HS-5 (cell line): ENCODE measurements at regions not wholly inside any gene's neighbourhood (a gene's known extent, or its start where the extent isn't known, plus 50 kb on each side); places are given as distances from the start of the nearest gene placed in this dataset.
"Not testable (repeated sequence)": the region's sequence is repeated elsewhere in the genome, so short reads cannot be mapped to it uniquely, and the experiment has no call there.

Experiments used
- DNase-seq: peaks from one replicate; pipeline ENCODE4 v3.0.0-alpha.2; 2012; ENCODE audit warnings: low read depth

DNA sequence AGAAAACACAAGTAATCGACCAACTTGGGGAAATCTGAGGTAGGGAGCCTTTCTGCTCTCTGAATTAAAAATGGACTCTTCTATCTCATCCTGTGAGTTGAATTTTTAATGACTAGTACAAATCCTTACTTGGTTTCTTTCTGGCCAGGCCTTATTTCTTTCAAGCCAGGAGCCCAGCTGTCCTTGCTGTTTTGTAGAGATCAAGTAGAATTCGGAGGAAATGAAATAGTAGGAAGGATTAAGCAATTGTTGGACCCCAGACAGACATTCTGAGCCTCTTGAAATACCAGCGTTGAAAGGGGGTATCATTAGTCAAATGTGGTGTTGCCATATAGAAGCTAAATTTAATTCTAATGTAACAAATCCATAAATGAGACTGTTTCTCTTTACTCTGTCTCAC lies 53.7 kb upstream of the SMIM15 start:
- DNase-seq = no peak

DNA sequence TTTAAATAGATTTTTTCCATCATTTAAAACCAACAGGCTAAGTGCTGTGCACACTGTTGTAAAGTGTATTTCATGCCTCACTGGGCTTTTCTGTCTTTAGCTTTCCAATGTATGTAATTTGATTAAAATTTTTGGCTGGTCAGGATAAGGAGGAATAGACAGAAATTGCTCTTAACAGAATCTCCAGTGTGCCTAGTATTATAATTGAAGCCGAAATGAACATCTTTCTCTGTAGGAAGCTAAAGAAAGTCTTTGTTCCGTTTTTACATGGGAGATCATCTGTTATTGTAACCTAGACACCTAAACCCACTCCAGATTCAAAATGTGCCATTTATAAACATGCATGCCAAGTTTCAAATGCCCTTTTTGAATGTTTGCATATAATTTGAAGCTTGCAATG lies 54.5 kb upstream of the SMIM15 start:
- no peak for DNase-seq

DNA sequence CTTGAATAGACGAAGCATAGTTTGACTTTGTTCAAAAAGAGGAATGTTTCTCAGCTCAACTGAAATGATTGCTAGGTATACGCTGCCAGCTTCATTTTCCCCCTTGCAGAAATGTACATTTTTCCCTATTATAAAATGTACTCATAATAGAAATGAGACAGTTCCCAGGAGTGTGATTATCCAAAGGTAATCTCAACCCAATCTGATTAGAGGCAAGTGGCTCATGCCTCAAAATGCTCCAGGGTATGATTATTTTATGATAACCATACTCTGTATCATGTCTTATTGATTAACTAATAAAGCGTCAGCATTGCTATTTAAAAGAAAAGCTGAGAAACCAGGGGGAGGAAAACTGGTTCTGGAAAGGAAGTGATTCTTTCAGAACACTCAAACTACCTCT lies 54.9 kb upstream of the SMIM15 start:
- DNase-seq = no peak

DNA sequence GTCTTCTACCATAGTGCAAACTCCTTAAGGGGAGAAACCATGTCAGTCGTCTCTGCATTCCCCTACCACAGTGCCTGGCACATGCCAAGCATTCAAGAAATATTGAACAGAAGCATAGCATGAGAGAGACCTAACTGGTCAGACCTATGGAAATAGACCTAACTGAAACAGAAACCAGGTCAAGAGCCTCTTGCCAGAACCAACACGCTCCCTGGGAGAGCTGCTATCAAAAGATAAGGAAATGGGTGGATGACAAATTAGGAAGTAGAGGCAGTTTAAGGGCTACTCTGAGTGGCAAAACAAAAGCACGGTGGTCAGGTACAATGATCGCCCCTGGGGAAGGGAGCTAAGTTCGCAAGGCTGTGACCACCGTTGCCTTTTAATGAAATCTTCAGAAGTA lies 66.0 kb upstream of the SMIM15 start:
- no peak for DNase-seq

DNA sequence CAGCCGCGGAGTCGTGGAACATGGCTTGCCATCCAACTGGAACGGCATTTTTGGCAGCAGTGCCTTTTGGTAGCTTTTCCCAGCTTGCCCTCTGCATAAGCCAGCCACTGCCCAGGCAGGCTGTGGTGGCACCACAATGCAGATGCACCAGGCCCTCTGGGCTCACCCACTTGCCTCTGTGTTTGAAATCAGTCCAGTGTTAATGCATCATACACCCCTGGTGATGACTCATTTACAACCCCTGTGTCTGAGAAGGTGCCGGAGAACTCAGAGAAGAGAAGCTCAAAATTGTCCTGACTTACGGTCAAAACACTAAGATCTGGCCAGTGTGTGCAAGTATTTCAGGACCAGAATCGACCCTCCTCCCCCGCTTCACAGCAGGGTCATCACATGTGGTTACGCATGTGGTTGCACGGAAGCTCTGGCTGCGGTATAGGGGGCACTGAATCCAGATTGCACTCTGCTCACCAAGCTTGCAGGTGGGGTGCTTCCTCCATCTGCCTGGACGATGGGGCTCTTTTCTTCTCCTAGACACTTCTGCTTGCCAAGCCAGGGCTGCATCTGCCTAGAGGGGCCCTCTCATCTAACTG lies 66.5 kb upstream of the SMIM15 start:
- DNase-seq = no peak

DNA sequence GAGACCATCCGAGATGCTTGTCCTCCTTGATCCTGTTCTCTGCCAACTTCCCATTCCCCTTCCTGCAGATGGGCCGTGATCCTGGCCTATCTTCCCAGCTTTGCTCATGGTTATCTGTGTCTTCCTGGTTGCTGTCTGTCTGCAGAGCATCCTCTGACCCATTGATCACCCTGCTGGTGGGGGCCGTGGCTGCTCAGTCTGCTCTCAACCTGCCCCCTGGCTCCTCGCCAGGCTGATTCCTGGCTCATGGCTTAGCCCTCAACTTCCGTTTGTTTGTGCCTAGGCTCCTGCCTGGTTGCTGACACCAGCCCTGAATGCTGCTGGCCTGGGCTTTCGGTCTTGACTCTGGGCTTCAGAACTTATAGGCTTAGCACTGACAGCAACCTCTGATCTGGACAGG lies 67.1 kb upstream of the SMIM15 start:
- DNase-seq = no peak

DNA sequence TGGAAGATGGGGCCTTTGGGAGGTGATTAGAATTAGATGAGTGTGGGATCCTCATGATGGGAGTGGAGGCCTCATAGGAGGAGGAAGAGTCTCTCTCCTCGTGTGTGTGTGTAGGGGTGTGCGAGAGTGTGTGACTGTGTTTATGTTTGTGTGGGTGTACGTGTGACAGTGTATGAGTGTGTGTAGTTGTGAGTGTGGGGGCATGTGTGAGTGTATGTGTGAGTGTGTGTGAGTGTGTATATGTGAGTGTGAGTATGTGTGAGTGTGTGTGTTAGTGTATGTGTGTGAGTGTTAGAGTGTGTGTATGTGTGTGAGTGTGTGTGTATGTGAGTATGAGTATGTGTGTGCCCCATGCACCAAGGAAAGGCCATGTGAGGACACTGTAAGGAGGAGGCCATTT lies 68.2 kb upstream of the SMIM15 start:
- DNase-seq = no peak

DNA sequence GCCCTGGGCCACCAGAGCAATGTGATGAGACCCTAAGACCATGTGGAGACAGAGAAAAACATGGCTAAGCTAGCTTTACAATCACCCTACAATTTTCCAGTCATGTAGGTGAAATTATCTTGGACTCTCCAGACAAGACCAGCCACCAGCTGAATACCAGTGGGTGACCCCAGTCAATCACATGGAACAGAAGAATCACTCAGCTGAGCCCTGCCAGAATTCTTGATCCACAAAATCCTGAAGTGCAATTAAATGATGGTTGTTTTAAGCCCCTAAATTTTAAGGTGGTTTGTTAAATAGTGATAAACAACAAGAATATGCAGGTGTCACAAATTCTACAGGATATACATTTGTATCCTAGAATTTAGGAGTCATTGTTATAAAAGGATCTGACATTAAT lies 69.5 kb upstream of the SMIM15 start:
- DNase-seq = no peak

DNA sequence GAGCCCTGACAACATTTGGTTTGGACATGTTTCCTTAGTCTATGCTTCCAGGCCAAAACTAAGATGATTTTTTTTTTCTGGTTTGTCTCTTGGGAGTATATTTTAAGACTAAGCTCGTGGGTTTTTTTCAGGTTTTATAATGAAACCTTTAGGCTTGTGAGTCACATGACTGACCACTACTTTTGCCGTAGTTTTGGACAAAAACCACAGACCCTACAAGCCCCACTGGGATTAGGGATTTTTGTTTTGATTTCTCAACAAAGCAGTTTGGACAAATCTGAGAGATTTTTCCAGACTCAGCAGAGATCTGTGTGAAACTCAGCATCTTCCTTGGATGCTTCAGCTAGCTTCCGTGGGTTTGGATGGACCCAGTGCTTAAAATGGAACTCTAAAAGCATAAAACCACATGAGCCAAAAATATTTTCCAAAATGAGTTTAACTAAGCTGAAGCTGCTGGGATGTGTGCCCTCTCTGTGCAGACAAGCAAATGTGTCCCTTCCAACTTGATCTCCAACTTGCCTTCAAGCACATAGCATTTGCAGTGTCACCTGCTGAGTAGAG lies 70.3 kb upstream of the SMIM15 start:
- DNase-seq = no peak

DNA sequence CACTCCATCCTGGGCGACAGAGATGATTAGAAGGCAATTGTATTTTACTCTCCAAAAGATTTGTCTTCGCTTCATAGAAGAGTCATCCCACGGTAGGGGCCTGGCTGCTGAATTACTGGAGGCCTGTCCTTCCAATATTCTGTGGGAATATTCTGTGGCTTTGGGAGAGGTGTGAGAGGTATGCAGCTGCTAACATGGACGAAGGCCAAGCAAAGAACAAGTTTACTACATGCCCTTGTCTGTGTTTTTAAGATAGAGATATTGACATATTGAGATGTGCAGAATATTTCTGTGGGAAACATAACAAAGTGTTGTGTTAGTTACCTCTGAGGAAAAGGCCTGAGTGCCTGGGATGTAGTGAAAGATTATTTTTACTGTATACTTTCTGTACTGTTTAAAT lies 71.8 kb upstream of the SMIM15 start:
- no peak for DNase-seq

DNA sequence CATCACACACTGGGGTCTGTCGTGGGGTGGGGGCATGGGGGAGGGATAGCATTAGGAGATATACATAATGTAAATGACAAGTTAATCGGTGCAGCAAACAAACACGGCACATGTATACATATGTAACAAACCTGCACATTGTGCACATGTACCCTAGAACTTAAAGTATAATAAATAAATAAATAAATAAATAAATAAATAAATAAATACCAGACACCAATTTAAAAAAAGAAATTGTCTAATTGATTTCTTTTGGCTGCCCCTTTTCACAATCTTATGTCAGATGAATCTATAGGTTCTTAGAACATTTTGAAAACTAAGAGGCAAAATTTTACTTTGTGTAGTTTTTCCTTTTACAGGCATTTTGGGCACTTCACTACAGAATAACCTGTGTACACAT lies 74.4 kb upstream of the SMIM15 start:
- DNase-seq = not testable (repeated sequence)

DNA sequence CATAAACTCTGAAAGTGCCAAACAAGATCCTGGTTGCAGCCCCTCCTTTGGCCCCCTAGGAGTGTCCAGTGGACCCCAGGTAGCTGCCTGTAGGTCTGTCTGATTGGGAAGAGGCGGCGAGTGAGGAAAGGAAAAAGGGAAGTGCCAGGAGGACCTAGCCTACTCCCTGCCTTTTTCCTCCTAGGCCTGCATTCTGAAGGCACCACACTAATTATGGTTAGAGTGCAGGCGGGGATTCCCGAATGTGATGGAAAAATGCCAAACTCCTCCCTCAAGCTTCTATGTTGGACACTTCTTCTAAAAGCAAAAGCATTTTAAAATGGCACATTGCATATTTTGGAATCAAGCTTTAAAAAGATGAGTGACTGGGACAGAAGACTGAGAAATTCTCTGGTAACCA lies 83.2 kb upstream of the SMIM15 start:
- no peak for DNase-seq

DNA sequence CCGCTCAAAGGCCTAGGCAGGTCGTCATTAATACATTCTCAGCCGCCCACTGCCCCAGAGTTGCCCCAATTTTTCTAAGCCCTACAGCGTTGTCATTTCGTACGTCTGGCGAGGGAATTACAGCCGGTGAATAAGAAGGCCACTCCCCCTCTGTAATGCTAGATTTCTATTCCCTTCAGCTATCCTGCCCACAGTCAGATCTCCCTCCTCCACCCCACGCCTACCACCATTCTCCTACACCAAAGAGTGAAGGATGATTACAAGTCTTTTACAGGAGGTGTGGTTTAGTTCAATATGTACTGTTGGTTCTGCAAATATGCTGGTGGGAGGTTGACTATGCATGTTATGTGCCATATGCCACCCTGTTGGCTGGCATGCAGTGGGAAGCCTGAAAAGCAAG lies 83.7 kb upstream of the SMIM15 start:
- no peak for DNase-seq

DNA sequence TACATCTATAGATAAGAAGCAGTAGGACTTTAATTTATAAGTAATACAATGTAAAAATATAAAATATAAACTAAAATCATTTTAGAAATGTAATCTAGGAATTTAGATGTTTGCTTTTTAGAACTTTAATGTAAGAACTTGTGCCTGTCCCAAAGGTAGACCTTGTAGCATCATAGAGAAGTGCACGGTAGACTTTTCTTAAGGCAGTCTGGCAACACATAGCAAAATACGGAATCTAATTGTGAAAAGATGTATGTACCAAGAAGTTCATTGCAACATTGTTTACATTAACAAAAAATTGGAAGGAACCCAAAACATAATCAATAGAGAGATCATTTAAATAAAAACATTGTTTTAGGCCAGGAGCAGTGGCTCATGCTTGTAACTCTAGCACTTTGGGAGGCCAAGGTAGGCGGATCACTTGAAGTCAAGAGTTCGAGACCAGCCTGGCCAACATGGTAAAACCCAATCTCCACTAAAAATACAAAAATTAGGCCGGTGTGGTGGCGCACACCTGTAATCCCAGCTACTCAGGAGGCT lies 84.6 kb upstream of the SMIM15 start:
- DNase-seq = no peak

DNA sequence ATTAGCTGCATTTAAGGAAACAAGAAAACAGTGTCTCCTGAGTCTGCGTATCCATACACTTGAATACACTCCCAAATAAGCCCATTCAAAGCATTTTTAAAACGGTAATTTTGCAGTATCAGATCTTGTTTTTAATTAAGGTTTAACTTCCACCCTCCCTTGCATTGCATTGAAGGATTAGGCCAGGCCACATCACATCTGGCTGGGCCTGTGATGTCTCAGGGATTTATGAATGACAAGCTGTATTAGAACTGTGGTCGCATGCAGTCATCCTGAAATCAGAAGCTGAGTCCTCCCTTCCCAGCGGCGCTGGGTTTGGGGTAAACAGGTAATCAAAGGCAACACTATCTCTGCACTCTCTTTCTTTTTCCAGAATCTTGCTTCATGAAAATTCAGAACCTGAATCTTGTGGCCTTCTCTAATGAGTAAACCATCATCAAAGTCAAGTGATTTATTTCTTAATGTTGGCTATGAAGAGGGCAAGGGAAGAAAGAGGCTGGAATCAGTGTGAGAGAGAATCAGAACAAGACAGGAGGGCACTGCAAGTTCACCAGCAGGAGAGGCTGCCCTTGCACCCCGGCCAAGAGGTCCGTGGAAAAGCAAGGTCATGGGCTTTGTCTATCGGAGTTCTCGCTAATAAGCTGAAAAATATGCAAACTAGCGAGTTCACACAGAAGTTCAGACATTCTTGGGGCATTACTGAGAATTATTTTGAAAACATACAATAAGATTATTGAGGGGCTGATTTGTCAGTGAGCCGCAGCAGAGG lies 80.0 kb upstream of the ZSWIM6 start:
- no peak for DNase-seq

DNA sequence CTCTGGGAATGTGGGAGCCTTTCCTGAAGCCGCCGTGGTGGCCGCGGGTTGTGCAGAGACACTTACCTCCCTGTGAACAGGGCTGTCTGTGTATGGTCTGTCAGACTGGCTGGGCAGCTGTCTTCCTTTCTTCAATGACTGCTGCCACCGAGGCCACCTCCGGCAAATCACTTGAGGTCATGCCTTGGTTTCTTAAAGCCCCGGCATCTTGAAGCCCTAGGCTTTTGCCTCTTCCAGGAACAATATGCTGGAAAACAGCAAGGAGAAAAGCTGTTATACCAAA lies 79.5 kb upstream of the ZSWIM6 start:
- no peak for DNase-seq

DNA sequence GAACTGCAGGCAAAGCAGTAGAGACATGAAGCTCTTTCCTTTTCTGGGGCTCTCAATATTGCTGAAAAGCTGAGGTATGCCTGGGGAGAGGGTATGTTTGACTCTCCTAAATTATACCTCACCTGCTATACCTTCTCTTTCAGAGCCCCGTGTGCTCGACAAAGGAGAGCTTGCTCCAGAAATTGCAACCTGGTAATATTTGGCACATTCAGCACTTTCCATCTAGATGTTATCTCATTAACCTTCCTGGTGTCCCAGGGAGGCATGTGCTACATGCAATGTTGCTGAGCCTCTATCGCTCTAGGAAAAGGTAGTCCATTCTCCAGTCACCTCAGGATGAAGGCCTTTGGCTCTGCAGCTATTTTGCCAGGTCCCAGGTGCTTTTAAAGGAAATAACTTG lies 78.5 kb upstream of the ZSWIM6 start:
- DNase-seq = no peak

DNA sequence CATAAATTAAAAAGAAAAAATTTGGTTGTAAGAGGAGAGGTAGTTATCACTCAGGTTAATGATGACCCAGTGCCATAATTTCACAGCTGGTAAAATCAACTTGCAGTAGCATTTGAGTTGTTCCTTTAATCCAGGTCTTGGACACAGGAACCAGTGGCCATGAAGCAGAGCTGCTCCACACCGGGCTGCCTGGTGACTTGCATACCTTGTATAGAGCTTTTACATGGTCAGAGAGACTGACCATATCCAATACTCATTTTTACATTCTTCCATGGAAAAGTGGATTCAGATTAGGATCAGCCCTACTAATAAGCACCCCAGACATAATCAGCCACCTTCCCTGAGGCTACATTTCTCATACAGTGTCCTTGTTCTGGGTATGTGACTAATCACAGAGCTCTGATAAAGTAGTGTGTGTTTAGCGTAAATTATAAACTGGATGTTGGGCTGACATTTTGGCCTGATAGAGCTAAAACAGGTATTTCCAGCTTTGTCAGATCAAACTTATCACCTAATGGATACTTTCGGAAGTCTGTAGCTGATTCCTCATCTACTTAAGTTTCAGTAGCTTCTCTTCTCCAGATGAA lies 77.0 kb upstream of the ZSWIM6 start:
- no peak for DNase-seq

DNA sequence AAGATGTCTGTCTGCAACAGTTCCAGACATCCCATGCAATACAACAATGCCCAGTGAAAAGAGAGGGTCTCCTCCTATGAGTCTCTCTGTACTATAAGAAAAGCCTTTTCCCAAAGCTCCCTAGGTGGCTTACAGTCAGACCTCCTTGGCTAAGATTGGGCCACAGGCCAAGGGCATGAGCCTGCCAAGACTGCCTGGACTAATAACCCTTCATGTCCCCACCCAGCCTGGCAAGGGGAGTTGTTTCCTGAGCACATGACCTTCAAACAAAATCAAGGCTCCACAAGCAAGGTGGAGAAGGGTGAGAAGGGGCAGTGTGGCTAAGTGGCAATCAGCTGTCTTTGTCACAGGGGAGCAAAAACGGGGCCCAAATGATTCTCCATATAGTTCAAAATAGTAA lies 75.6 kb upstream of the ZSWIM6 start:
- no peak for DNase-seq

DNA sequence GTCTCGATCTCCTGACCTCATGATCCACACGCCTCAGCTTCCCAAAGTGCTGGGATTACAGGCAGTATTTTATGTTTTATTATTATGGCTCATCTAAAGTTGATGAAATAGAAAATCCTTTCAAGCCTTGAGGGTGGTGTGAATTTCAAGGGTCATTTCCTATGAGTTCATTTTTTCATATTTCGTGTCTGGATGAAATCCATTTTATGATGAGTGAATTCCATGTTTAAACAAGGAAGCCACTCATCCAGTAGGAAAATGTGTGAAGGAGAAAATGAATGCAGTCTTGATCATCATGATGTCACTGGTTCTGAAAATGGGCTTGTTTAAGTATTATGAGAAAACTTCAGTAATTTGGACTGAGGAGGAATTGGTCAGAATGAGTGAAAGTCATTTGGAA lies 74.6 kb upstream of the ZSWIM6 start:
- no peak for DNase-seq

DNA sequence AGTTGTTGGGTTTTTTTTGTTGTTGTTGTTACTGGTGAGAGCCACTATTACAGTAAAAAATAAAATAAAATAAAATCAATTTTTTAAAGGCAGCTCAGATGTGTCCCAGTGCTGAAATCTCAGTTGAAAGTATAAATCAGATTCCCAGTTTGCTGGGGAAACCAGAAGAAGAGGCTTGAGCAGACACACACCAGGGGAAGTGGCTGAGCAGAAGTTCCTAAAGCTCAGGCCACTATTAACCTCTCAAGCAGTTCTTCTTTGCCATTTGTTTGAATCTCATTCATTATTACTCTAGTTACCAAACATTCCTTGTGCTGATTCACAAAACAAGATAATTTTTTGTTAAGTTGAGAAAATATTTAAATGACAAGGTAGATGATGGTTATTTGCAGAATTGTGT lies 70.9 kb upstream of the ZSWIM6 start:
- no peak for DNase-seq

DNA sequence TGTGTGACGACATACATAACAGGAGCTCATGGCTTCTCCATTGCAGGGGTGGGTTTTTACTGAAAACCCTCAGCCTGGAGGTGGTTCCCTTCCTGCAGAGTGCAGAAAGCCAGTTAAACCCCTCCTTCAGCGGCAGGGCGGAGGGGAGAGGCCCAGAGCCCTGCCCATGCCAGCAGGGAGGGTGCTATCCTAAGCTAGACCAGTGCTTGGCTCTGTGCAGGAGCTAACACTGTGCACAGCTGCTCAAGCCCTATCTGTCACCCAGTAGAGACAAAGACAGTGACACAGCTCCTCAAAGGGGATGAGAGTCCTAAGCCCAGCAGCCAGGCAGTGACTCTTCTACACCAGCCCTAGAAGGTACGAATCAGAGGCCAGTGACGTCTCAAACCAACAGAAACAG lies 70.0 kb upstream of the ZSWIM6 start:
- no peak for DNase-seq

DNA sequence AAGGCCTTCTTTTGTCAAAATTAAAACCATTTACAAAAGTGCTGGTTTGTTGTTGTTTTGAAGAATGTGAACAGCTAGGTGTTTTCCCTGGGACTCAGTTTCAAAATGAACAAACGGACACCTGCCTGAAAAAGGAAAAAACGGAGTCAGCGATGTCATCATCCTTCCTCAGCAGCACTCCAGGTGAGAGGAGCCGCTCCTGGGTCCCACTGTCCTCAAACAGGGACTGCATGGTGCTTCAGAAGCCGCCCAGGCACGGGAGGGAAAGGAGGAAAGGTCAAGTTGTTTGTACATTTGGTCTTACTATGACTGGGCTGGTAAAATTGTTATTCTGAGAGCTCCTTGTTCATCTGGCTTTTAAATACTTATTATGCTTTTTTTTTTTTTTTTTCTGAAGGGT lies 69.0 kb upstream of the ZSWIM6 start:
- DNase-seq = no peak
